Lower leg skin (tissue), 4 donors: ENCODE measurements at regions not wholly inside any gene's neighbourhood (a gene's known extent, or its start where the extent isn't known, plus 50 kb on each side); places are given as distances from the start of the nearest gene placed in this dataset.

Experiments
- DNase-seq, 2 donors: peaks; one replicate each; pipeline ENCODE4 v3.0.0-alpha.2; 2019; ENCODE audit warnings: low spot score in 2 of 2
- H3K4me3 ChIP-seq: fragments of 200-600 bp; sonication (generic); 2 replicates; pipeline ENCODE4 v1.5.1; 2017; ENCODE audit warnings: mild to moderate bottlenecking, low read depth; ENCODE audit not compliant: poor library complexity, severe bottlenecking
- CTCF ChIP-seq, 3 donors: fragments of 450-650 bp; IDR thresholded peaks; one replicate each; pipeline ENCODE4 v1.5.1; 2016; ENCODE audit warnings: antibody characterized with exemption in 3 of 3, mild to moderate bottlenecking in 3 of 3, moderate library complexity in 2 of 3
- POLR2A ChIP-seq, 2 donors: fragments of 450-650 bp; IDR thresholded peaks; one replicate each; pipeline ENCODE4 v1.6.1; 2016 to 2017; ENCODE audit warnings: antibody characterized with exemption in 2 of 2, mild to moderate bottlenecking in 1 of 2, moderate library complexity in 1 of 2
- WGBS, 2 donors: methylation state at CpG; one replicate each; pipeline ENCODE4 v1.1.5; 2018; 5-methylcytosine and 5-hydroxymethylcytosine counted together
- intact Hi-C: fragments of 100-400 bp; cut with DNase I; formaldehyde crosslinking; loops from one replicate; pipeline ENCODE4 v1.15.0; 2023; ENCODE audit warnings: low total_unique reads

GRCh38 chr6:55980627-55981211 lies 105.3 kb upstream of the BMP5 start:
- intact Hi-C loops, result loop anchor here (5.0 kb wide), 1 partner anchor 312 kb away; no protein-coding TSS in a partner anchor
- TF ChIP-seq CTCF (IDR thresholded peaks at IDR 0.05) (no peak), POLR2A (IDR thresholded peaks at IDR 0.05) (no peak)
- no peak overlapping the region for H3K4me3 ChIP-seq
- DNase-seq, result no peak
- WGBS, 2 donors, result 21 to 26% methylated on average over 1 of the region's 1 CpG

- H3K4me3 ChIP-seq, result no peak overlapping the region
- no peak for DNase-seq
- TF ChIP-seq CTCF (IDR thresholded peaks at IDR 0.05) (no peak), POLR2A (IDR thresholded peaks at IDR 0.05) (no peak)
- intact Hi-C loops, result no loop called here
These were observed 104.1 kb upstream of the BMP5 start for GRCh38 chr6:55979526-55979925.

- DNase-seq, result no peak
- TF ChIP-seq POLR2A (IDR thresholded peaks at IDR 0.05) (no peak), CTCF (IDR thresholded peaks at IDR 0.05) (no peak)
- H3K4me3 ChIP-seq, result no peak overlapping the region
- 76 to 80% methylated on average over 1 to 2 of the region's 2 CpGs for WGBS, 2 donors
- intact Hi-C loops, result no loop called here
These were observed 102.7 kb upstream of the BMP5 start for GRCh38 chr6:55977959-55978665.

- DNase-seq, result no peak
- H3K4me3 ChIP-seq, result no peak overlapping the region
- TF ChIP-seq POLR2A (IDR thresholded peaks at IDR 0.05) (no peak), CTCF (IDR thresholded peaks at IDR 0.05) (no peak)
- intact Hi-C loops, result no loop called here
- 37 to 50% methylated on average over 1 of the region's 1 CpG for WGBS, 2 donors
These were observed 99.3 kb upstream of the BMP5 start for GRCh38 chr6:55974688-55975087.

GRCh38 chr6:55972091-55972490 lies 96.7 kb upstream of the BMP5 start:
- no peak overlapping the region for H3K4me3 ChIP-seq
- 85 to 91% methylated on average over 1 of the region's 1 CpG for WGBS, 2 donors
- no peak for DNase-seq
- TF ChIP-seq CTCF (IDR thresholded peaks at IDR 0.05), result no peak
- TF ChIP-seq POLR2A (IDR thresholded peaks at IDR 0.05), result no peak
- intact Hi-C loops, result no loop called here

GRCh38 chr6:55969526-55969925 lies 94.1 kb upstream of the BMP5 start:
- H3K4me3 ChIP-seq, result no peak overlapping the region
- no peak for DNase-seq
- 36 to 39% methylated on average over 3 of the region's 3 CpGs for WGBS, 2 donors
- intact Hi-C loops, result no loop called here
- TF ChIP-seq POLR2A (IDR thresholded peaks at IDR 0.05), result no peak
- TF ChIP-seq CTCF (IDR thresholded peaks at IDR 0.05), result no peak
